ENCODE measurements at regions not wholly inside any gene's neighbourhood (a gene's known extent, or its start where the extent isn't known, plus 50 kb on each side); places are given as distances from the start of the nearest gene placed in this dataset.

DNA sequence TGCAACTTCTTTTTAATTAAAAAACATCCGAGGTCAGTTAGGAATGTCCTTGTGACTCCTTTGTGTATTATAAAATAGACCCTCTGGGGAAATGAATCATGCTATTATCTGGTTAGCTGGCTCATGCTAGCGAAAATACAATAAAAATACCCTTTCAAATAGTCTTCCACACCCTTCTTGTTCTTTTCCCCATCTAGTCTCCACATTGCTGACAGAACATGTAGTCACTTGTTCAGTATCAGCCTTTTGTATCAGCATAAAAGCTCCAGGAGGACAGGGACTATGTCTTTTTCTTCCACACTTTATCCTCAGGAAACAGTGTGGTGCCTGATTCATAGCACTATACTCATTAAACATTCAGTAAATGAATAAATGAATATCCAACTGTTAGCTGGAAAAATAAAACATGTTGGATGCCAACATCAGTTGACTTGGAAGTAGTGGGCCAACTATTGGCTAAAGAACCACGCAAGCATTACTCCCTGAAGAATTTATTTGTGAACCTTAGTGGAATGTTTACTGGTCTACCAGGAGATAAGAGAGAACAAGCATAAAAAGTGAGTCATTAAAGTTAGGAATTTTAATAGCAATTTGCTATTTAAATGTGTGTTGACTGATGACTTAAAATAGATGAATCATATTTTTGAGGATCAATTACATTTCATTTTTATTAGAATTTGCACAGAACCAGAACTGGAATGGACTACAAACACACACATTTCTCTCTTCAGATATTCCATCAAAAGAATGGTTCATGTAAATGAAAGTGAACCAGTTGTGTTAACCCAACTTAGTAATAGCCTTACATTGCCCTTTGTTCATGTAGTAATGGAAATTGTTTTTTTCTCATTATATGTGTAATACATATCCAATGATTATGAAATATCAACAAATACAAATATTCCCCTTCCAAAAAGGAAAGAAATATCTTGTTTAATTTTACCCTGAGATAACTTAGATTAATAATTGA, 129.6 kb downstream of the DKK1 start:
- DNase-seq, result no peak

GRCh38 chr10:52446391-52446790, 132.3 kb downstream of the DKK1 start:
- no peak for DNase-seq

- DNase-seq, result no peak
These were observed 133.9 kb downstream of the DKK1 start for GRCh38 chr10:52447931-52448353.

GRCh38 chr10:52450762-52451291, 136.7 kb downstream of the DKK1 start:
- DNase-seq, result no peak

GRCh38 chr10:52451817-52452216, 137.7 kb downstream of the DKK1 start:
- DNase-seq, result no peak

DNA sequence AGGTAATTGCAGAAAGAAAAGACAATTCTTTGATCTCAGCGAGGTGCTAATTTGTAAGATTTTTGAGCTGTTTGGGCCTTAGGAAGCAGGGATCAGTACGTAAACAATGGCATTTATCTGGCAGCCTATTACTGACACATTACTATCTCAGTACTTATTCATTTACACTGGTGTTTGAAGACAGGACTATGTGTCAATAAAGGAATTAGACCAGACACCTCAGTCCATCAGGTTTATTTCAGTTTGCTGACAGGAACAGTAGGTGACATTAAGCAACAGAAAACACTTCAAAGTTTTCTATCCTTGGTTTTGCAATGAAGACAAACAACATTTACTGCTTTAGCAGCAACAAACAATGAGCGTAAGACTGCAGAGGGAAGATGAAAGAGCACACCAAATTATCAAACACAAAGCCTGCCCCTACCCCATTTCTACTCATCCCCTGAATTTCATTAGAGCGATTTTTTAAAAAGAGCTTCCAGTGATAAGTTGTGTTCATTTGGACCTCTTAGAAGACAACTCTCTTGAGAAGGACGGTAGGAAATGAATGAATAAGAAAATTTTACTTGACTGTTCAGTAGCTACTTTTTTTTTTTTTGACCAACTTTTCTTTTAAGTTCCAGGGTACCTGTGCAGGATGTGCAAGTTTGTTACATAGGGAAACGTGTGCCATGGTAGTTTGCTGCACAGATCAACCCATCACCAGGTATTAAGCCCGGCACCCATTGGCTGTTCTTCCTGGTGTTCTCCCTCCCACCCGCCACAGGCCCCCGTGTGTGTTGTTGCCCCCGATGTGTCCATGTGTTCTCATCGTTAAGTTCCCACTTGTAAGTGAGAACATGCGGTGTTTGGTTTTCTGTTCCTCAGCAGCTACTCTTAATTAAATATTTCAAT, 138.8 kb downstream of the DKK1 start:
- DNase-seq, result no peak

DNA sequence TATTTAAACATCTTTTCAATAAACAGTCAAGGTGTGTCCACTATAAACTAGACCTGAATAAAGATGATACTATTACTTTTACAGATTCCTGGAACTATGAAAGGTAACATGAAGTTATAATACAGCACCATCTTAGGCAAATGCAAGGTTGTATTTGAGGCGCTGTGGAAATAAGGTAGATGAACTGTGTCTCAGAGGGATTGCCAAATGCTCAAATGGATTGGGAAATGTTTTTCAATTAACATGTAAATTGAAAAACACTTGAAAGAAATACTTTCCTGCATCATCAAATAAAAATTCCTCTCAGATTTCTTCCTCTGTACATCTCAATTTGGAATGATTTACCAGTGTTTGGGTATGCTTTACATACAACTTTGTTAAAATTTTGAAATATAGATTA, 139.4 kb downstream of the DKK1 start:
- no peak for DNase-seq

- DNase-seq, result no peak
These were observed 140.4 kb downstream of the DKK1 start for GRCh38 chr10:52454491-52454890.

GRCh38 chr10:52455098-52455497, 141.0 kb downstream of the DKK1 start:
- no peak for DNase-seq

- no peak for DNase-seq
These were observed 145.0 kb downstream of the DKK1 start for GRCh38 chr10:52459097-52459496.

GRCh38 chr10:52463826-52464225, 149.7 kb downstream of the DKK1 start:
- DNase-seq, result no peak

- DNase-seq, result no peak
These were observed 150.5 kb downstream of the DKK1 start for GRCh38 chr10:52464368-52465124.

GRCh38 chr10:52465202-52465601, 151.1 kb downstream of the DKK1 start:
- DNase-seq, result no peak

DNA sequence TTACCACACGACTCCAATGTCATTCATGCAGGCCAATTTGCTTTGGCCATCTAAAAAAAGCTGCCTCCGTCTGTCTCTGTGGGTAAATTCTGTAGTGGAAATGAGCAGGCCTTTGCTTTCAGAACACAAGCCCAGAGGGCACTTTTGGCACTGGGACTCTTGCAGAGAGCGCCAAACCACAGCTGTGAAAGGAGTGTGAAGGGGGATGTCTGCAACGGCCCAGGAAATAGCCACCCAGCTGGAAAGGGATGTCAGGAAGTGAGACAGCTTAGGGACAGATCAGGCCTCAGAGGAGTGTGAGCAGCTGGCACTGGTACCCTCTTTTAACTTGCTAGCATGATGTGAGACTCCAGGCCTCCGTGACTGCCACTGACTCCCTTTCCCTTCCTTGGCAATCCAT, 152.4 kb downstream of the DKK1 start:
- no peak for DNase-seq

DNA sequence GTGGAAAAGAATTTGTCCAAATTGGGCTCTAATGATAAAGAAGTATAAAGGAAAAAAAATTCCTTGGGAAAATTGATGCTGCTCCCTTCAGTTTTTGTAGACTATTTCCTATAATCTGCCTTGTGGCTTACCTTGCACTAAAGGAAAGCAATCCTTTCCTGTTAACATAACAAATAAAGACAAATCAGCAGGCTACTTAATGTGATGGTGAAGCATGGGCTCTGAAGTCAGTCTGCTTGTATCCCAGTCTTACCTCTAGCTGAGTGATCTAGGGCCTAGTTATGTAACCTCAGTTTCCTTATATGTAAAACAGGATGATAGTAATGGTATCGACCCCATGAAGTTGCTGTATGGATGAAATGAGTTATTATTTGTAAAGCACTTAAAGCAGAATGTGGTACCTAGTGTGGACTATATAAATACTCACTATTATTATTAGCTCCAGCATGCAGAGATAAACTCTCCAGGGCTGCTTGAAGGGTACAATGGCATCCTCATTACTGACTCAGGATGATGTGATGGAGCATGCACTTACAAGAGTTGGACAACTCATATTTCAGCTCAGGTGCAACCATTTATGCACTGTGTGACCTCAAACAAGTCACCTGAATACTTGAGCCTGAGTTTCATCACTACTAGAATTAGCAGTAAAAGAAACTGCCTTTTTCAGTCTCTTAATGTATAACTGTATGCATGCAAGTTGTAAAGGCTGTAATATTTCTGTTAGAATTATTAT, 156.1 kb downstream of the DKK1 start:
- no peak for DNase-seq

DNA sequence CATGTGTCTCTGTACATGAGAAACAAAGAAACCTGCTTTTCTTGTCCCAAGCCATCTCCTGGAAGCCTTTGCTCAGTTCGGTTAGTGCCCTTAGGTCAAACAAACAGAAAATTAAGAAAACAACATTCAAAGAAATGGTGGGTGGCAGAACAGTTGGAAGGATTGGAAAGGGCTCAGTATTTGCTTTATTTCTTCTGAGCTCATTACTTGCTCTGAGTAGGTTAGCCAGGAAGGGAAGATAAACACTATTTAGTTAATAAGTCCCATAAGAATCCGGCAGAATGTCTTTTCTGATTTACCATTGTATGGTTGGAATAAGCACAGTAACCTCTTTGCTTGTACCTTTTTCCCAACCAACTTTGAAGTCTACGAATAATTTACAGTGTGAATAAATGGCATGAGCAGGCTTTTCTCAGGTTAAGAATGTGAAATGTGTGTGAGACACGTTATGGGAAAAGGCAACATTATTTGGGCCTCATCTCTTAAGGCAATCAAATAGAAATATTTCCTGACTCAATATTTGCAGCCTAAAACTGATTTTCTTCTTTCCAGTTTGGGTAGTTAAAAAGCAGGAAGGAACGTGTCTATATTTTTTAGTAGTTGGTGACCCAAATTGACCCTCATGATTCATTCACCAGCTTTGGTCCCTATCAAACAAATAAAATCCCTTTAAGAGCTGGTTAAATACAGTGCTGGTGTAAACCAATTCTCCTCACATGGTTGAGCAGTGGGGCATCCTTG, 158.5 kb downstream of the DKK1 start:
- DNase-seq, result no peak

GRCh38 chr10:52474265-52474664, 160.2 kb downstream of the DKK1 start:
- DNase-seq, result no peak

GRCh38 chr10:52477305-52477704, 163.2 kb downstream of the DKK1 start:
- no peak for DNase-seq

GRCh38 chr10:52479567-52479966, 165.5 kb downstream of the DKK1 start:
- DNase-seq, result no peak

GRCh38 chr10:52481986-52482555, 168.0 kb downstream of the DKK1 start:
- DNase-seq, result no peak

- DNase-seq, result no peak
These were observed 169.5 kb downstream of the DKK1 start for GRCh38 chr10:52483587-52483986.

Measured in NCI-H1092 treated with DMSO at 0.1 percent for 48 hours (cell line).